ENCODE measurements at regions not wholly inside any gene's neighbourhood (a gene's known extent, or its start where the extent isn't known, plus 50 kb on each side); places are given as distances from the start of the nearest gene placed in this dataset.

GRCh38 chr7:54897891-54898290 lies 120.9 kb upstream of the EGFR start:
- TF ChIP-seq CTCF (conservative IDR thresholded peaks at IDR 0.05) (no peak), ZFX (IDR thresholded peaks at IDR 0.05) (no peak)

Measured in C4-2B (cell line).